GM19043 (cell line): ENCODE measurements at regions not wholly inside any gene's neighbourhood (a gene's known extent, or its start where the extent isn't known, plus 50 kb on each side); places are given as distances from the start of the nearest gene placed in this dataset.

ENCODE experiments used
- ATAC-seq: cut with Tn5 transposase; IDR thresholded peaks from one replicate; pipeline ENCODE4 v1.9.1; 2021; ENCODE audit warnings: low read depth; ENCODE audit not compliant: unreplicated experiment

GRCh38 chr13:77384999-77385398, 58.1 kb upstream of the MYCBP2 start:
- ATAC-seq = no peak

- no peak for ATAC-seq
These were observed 56.2 kb upstream of the MYCBP2 start for GRCh38 chr13:77383097-77383496.

- ATAC-seq = no peak
These were observed 54.2 kb upstream of the MYCBP2 start for GRCh38 chr13:77381059-77381458.

- no peak for ATAC-seq
These were observed 52.6 kb upstream of the MYCBP2 start for GRCh38 chr13:77379508-77379907.

- ATAC-seq = no peak
These were observed 51.8 kb upstream of the MYCBP2 start for GRCh38 chr13:77378662-77379061.

- no peak for ATAC-seq
These were observed 50.1 kb upstream of the MYCBP2 start for GRCh38 chr13:77377016-77377415.
